Amygdala (tissue), 56 donors: ENCODE measurements at regions not wholly inside any gene's neighbourhood (a gene's known extent, or its start where the extent isn't known, plus 50 kb on each side); places are given as distances from the start of the nearest gene placed in this dataset.
"Not testable (repeated sequence)": the region's sequence is repeated elsewhere in the genome, so short reads cannot be mapped to it uniquely, and the experiment has no call there.

ENCODE experiments used
- DNase-seq, 56 donors: peaks; one replicate each; lab custom pipeline; 2025; lab: John Stamatoyannopoulos, UW

DNA sequence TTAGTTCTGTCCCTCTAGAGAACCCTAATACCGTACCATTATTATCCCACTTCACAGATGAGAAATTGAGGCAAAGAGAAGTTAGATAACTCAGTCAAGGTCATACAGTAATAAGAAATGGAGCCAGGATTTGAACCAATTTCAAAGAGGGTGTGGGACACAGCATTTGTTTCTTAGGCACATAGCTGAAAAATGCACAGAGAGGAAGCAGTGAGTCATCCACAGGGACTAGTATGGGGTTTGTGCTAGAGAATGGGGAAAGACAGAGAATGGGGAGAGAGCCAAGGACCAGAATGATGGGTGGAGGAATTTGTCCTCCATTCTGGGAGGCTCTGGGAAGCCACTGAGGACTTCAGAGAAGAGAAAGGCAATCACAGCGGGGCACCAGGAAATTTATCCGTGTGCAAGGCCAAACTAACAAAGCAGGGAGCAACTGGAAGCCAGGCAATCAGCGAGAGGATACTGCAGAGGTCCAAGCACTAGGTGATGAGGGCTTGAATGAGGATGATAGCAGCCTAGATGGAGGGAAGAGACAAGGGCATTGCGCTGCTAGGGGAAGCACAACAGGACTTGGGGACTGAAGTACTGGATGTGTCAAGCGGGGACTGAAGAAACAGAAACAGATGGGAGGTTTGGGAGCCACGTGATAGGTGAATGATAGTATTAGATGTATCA lies 78.1 kb upstream of the ZFHX3 start:
- DNase-seq, result peak in 1 of 56 donors; percentile 18

DNA sequence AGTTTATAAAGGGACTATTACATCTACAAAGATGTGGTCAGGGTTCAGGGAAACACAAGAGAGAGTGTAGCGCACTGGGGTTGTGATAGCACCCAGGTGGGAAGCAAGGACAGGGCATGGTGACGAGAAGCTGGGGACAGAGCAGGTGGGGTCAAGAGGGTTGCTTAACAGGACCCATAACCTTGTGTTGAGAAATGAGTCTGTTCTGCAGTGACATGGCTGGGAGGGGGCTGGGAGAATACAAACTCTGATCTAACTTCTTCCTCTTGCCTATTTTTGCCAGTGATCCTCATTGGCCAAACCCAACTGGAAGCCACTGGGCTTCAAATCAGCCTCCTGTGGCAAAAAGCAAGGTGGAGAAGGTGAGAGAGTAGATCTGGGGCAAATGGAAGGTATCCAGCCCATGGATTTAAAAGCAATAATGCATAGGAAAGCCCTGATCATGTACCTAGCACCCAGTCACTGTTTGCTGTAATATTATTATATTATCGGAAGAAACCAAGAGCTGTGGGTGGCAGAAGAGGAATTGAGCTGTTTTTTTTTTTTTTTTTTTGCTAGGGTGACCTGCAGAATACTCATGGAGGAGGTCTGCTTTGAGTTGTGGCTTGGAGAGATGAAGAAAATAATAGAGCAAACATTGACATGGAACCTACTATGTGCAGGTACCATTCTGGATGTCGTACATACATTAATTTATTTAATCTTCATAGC lies 76.9 kb upstream of the ZFHX3 start:
- DNase-seq, result peak in 7 of 56 donors; percentile 2 to 45 (median 12)

DNA sequence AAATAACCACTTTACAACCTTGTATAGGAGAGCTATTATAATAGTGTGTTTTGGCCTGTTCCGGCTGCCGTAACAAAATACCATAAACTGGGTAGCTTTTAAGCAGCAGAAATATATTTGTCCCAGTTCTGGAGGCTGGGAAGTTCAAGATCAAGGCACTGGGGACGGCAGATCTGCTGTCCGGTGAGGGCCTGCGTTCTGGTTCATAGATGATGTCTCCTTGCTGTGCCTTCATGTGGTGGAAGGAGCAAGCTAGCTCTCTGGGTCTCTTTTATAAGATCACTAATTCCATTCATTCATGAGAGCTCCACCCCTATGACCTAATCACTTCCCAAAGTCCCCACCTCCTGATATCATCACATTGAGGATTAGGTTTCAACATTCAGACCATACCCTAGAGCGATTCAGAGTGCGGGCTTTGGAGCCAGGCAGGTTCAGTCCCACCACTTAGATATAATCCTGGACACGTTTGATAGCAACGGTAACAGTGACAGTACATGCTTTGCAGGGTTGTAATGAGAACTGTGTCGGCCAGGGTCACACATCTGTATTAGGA lies 76.2 kb upstream of the ZFHX3 start:
- no peak for DNase-seq

DNA sequence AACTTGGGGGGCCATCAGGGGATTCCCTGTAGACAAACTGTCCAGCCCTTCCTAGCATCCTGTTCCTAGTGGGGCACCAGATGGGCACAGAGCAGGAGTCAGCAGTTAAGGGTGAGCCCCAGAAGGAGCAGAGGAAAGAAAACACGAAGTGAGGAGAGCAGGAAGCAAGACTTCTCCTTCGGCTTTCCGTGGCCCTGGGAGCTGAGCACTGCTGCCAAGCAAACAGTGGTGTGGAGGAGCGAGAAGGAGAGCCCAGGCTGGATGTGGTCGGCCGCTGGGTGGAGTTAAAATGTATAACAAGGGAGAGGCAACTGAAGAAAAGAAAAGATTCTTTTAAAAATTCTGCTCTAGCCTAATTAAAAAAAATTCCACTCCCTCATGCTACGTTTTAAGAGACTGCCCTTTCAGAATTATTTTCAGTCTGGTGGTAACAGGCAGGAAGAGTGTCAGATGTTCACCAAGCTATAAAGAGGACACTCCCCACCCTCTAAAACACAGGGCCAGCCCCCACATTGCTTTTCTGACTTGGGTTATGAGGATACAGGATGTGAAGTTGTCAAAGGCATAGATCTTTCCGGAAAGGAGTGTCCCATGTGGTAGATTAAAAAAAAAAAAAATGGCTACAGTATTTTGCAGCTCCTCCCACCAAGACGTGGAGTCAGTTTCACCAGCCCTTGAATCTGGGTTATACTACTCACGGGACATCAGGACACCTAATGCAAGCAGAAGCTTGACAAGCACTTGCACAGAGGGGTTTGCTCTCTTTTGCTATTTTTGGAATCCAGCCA lies 74.9 kb upstream of the ZFHX3 start:
- DNase-seq, result peak in 20 of 56 donors; percentile 2 to 49 (median 16)

DNA sequence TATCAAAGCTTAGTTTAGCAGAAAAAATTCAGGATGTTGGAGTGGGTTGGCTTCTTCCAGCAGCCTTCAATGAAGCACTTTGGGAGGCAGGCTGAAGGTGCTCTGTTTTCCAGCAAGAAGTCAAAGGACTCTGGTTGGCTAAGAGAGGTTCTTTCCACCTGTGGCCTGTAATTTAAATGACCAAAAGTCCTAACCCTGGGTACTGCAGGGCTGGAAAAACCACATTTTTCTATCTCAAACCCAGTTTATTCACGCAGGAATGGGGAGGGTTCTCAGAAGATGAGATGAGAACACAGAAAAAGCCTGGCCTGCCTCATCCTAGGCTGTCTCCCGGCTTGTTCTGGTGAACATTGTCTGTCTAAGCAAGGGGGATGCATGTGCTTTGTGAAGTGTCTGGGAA lies 68.6 kb upstream of the ZFHX3 start:
- DNase-seq, result no peak

DNA sequence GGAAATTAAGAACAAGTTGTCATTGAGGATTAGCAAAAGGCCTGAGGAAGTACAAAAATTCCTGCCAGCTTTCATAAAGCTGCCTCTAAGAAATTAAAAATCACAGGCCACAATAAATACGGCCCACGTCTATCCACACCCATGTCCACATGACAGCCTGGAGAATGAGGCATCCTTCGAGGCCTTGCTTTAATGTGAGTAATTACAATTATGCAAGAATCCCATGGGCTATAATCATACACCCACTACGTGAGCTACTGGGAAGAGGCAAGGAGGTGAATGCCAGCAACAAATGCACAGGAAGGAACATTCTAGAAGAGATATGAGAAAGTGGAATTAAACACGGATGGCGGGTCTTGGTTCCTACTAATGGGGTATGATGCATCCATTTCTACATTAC lies 65.4 kb upstream of the ZFHX3 start:
- DNase-seq, result peak in 1 of 56 donors; percentile 8

DNA sequence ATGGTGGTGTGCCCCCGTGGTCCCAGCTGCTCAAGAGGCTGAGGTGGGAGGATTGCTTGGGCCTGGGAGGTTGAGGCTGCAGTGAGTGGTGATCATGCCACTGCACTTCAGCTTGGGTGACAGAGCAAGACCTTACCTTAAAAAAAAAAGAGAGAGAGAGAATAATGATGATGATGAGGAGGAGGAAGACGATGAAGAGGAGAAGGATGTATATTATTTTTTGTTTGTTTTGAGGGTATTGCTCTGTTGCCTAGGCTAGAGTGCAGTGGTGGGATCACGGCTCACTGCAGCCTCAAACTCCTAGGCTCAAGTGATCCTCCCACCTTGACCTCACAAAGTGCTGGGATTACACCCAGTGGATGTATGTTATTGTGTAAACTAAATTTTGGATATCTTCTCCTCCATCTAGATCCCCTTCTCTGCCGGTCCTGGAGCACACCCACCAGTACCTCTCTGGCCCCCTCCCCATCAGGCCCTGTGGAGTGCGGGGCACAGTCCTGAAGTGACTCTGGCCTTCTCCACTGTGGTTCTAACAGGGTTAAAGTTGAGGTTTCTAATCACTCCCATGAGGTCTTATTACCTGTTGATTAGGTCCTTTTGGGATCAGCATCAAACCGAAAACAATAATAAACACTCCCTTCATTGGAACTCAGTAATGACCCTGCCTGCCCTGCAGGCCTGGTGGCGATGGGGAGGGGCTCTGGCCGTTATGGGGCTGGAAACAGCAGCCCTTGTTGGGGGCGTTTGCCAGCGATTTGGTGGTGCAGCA lies 60.5 kb upstream of the ZFHX3 start:
- DNase-seq, result no peak

DNA sequence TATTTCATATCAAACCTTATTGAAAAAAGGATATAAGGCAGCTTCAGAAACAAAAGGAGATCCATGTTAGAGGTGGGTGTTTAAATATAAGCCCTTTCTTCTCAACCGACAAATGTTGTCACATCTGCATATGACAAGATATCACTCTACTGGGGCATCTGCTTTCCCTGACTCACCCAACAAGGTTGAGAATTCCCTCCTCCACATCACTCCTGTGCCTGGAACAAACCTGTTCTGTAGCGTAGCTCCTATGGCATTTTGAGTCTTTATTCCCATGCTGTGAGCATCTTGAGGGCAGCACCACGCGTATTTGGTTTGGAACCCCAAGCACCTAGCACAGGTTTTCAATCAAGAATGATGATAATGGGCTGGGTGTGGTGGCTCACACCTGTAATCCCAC lies 59.4 kb upstream of the ZFHX3 start:
- DNase-seq, result no peak

DNA sequence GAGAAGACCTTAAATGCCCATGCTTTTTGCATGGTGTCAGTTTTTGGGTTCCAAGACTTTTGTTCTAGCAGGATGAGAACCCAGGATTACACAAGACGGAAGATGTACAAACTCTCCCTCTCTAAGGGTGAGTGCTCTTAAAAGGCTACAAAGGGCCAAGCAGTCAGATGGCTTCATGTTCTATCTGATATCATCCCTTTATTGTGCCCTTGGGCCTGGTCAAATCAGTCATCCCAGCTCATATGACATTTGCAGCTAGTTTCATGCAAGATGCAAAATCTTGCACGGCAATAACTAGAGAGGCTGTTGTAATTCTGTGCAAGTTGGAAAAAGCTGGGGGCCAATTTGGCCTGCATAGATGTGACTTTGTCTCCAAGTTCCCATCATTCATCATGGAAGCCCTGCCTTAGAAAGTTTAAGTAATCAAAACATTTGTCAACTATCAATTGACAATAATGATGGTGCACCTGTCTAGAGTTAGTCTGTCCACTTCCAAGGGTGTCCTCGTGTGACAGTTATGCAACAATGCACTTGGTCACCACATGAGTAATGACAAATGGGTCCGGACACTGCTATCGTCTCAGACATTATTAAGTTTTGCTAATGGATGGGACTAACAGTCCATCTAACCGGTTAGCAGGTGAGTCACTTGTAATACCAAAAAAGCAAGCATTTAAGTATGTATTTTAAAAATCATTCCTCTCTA lies 58.6 kb upstream of the ZFHX3 start:
- DNase-seq, result no peak

DNA sequence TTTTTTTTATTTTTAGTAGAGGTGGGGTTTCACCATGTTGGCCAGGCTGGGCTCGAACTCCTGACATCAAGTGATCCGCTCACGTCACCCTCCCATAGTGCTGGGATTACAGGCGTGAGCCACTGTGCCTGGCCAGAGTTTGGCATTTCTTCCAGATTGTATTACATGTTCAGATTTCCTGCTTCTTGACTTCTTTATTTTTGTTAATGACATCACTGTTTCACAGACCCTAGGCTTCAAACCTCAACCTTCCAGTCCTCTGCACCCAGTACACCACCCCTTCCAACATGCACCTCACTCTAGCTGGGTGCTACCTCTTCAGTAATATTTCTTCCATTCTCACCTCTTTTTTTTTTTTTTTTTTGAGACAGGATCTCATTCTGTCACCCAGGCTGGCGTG lies 53.6 kb upstream of the ZFHX3 start:
- no peak for DNase-seq

DNA sequence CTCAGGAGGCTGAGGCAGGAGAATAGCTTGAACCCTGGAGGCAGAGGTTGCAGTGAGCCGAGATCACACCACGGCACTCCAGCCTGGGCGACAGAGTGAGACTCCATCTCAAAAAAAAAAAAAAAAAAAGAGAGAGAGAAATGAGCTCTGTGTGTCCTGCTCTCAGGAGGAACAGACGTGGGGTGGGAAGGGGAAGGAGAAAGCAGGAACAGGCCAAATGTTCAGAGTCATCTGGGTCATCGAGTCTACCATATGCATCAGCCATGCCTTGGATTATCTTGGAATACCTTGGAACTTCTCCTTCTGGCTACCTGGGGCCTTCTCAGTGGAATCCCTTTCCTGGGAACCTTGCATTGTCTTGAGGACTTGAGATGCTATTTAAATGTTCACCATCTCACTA lies 51.7 kb upstream of the ZFHX3 start:
- not testable (repeated sequence) for DNase-seq
